H1 (cell line): ENCODE measurements at regions not wholly inside any gene's neighbourhood (a gene's known extent, or its start where the extent isn't known, plus 50 kb on each side); places are given as distances from the start of the nearest gene placed in this dataset.

Experiments used
- CTCF ChIA-PET: fragments of 300-600 bp; sonication (Branson Sonifier 250); formaldehyde crosslinking; loops from one replicate; lab custom pipeline; 2021; ENCODE audit not compliant: partially characterized antibody; lab: Charles Lee
- POLR2A ChIA-PET: fragments of 300-600 bp; sonication (Branson Sonifier 250); formaldehyde crosslinking; loops from one replicate; lab custom pipeline; 2021; ENCODE audit warnings: inconsistent platforms; ENCODE audit not compliant: partially characterized antibody; lab: Charles Lee
- DNase-seq, 2 experiments: peaks; one replicate each; pipeline versions ENCODE4 v3.0.0 to v3.0.0-alpha.2; 2010 to 2022; ENCODE audit warnings: low spot score in 2 of 2, low read depth in 1 of 2, mixed read lengths in 1 of 2
- FAIRE-seq: peaks from 2 replicates; lab custom pipeline; 2011; peaks lifted over from hg19 to GRCh38; lab: Jason Lieb, UNC
- H2AFZ ChIP-seq: 2 replicates; pipeline ENCODE4 v1.8.1; 2012; ENCODE audit warnings: low read length, inconsistent platforms
- H2AK5ac ChIP-seq: 2 replicates; pipeline ENCODE4 v1.6.1; 2013; ENCODE audit warnings: low read depth, low read length
- H2BK120ac ChIP-seq: replicated peaks from 2 replicates; pipeline ENCODE3; 2013; ENCODE audit warnings: low read depth, low read length, inconsistent platforms
- H2BK12ac ChIP-seq: 2 replicates; pipeline ENCODE4 v1.6.1; 2013; ENCODE audit warnings: low read depth, low read length
- H2BK15ac ChIP-seq: 2 replicates; pipeline ENCODE4 v1.6.1; 2013; ENCODE audit warnings: low read length
- H2BK20ac ChIP-seq: 2 replicates; pipeline ENCODE4 v1.6.1; 2013; ENCODE audit warnings: low read length
- H2BK5ac ChIP-seq: 2 replicates; pipeline ENCODE4 v1.6.1; 2013; ENCODE audit warnings: low read depth, low read length
- H3K14ac ChIP-seq: 2 replicates; pipeline ENCODE4 v1.6.1; 2013; ENCODE audit warnings: inconsistent platforms; ENCODE audit not compliant: insufficient read length
- H3K18ac ChIP-seq: 2 replicates; pipeline ENCODE4 v1.6.1; 2013; ENCODE audit warnings: low read length; ENCODE audit errors: extremely low read depth
- H3K23ac ChIP-seq: 2 replicates; pipeline ENCODE4 v1.6.1; 2013; ENCODE audit warnings: inconsistent platforms; ENCODE audit not compliant: insufficient read length
- H3K23me2 ChIP-seq: 2 replicates; pipeline ENCODE4 v1.6.1; 2013; ENCODE audit warnings: low read depth, low read length
- H3K27ac ChIP-seq: 2 replicates; pipeline ENCODE4 v1.6.1; 2011; ENCODE audit warnings: low read depth, low read length, inconsistent platforms
- H3K27me3 ChIP-seq, 4 experiments: replicated peaks in 1 of 4; 1 replicate in 1 of 4; 2 replicates in 3 of 4; pipeline versions ENCODE4 v1.6.1 to v1.8.1; 2011 to 2013; ENCODE audit warnings: low read length in 3 of 4, mild to moderate bottlenecking in 3 of 4, inconsistent platforms in 2 of 4, mixed read lengths in 2 of 4, moderate library complexity in 1 of 4; ENCODE audit not compliant: control insufficient read depth in 3 of 4, insufficient read depth in 3 of 4; ENCODE audit errors: extremely low read depth in 1 of 4
- H3K36me3 ChIP-seq, 4 experiments: 2 replicates each; pipeline versions ENCODE4 v1.6.1 to v1.8.1; 2011 to 2013; ENCODE audit warnings: mild to moderate bottlenecking in 4 of 4, low read length in 3 of 4, moderate library complexity in 2 of 4, control low read depth in 1 of 4, inconsistent platforms in 1 of 4; ENCODE audit not compliant: insufficient read depth in 4 of 4, control insufficient read depth in 2 of 4
- H3K4ac ChIP-seq: replicated peaks from 2 replicates; pipeline ENCODE3; 2013; ENCODE audit warnings: low read length, low read depth, mixed read lengths, inconsistent platforms; ENCODE audit not compliant: insufficient read length
- H3K4me1 ChIP-seq, 4 experiments: replicated peaks in 1 of 4; 1 replicate in 1 of 4; 2 replicates in 3 of 4; pipeline versions ENCODE4 v1.6.1 to v1.8.1; 2011 to 2013; ENCODE audit warnings: low read length in 3 of 4, inconsistent platforms in 2 of 4, mixed read lengths in 1 of 4; ENCODE audit not compliant: insufficient read depth in 4 of 4, control insufficient read depth in 3 of 4
- H3K4me2 ChIP-seq, 2 experiments: 2 replicates each; pipeline versions ENCODE4 v1.6.1 to v1.8.1; 2011 to 2013; ENCODE audit warnings: low read depth in 2 of 2, low read length in 2 of 2, control low read depth in 1 of 2, inconsistent platforms in 1 of 2, mild to moderate bottlenecking in 1 of 2; ENCODE audit not compliant: insufficient read depth in 1 of 2
- H3K4me3 ChIP-seq, 4 experiments: fragments of 200-600, 300-600 bp in 1 of 4; sonication (generic), shearing (Covaris generic), sonication (Bioruptor Twin) in 1 of 4; 2 replicates each; pipeline versions ENCODE4 v1.5.1 to v1.8.1; 2011 to 2016; ENCODE audit warnings: low read length in 4 of 4, low read depth in 3 of 4, control low read depth in 2 of 4, inconsistent platforms in 2 of 4, mild to moderate bottlenecking in 2 of 4, mixed read lengths in 1 of 4, moderate library complexity in 1 of 4; ENCODE audit not compliant: insufficient read depth in 2 of 4; ENCODE audit errors: extremely low read depth in 1 of 4
- H3K56ac ChIP-seq: replicated peaks from 2 replicates; pipeline ENCODE3; 2013; ENCODE audit warnings: low read depth, mild to moderate bottlenecking, mixed read lengths, low read length, inconsistent platforms; ENCODE audit not compliant: insufficient read length
- H3K79me1 ChIP-seq: 2 replicates; pipeline ENCODE4 v1.6.1; 2013; ENCODE audit warnings: low read depth, low read length, control low read depth
- H3K79me2 ChIP-seq, 2 experiments: 2 replicates each; pipeline versions ENCODE4 v1.6.1 to v1.8.1; 2012 to 2013; ENCODE audit warnings: low read length in 2 of 2, mild to moderate bottlenecking in 2 of 2, inconsistent platforms in 1 of 2; ENCODE audit not compliant: insufficient read depth in 2 of 2, control insufficient read depth in 1 of 2
- H3K9ac ChIP-seq, 4 experiments: replicated peaks in 1 of 4; 1 replicate in 1 of 4; 2 replicates in 3 of 4; pipeline versions ENCODE4 v1.6.1 to v1.8.1; 2011 to 2013; ENCODE audit warnings: low read depth in 3 of 4, low read length in 3 of 4, control low read depth in 2 of 4, mild to moderate bottlenecking in 2 of 4, moderate library complexity in 2 of 4, inconsistent platforms in 1 of 4; ENCODE audit errors: extremely low read depth in 1 of 4
- H3K9me3 ChIP-seq, 2 experiments: 2 replicates each; pipeline versions ENCODE4 v1.6.1 to v1.8.1; 2012 to 2013; ENCODE audit warnings: mild to moderate bottlenecking in 2 of 2, moderate library complexity in 2 of 2, control low read depth in 1 of 2, inconsistent platforms in 1 of 2, low read depth in 1 of 2, low read length in 1 of 2, mixed read lengths in 1 of 2; ENCODE audit not compliant: insufficient read depth in 2 of 2
- H4K20me1 ChIP-seq, 2 experiments: replicated peaks in 1 of 2; 2 replicates each; pipeline versions ENCODE3 to v1.8.1; 2011 to 2013; ENCODE audit warnings: inconsistent platforms in 2 of 2, low read length in 2 of 2, mild to moderate bottlenecking in 1 of 2; ENCODE audit not compliant: insufficient read depth in 2 of 2, control insufficient read depth in 1 of 2
- H4K5ac ChIP-seq: 2 replicates; pipeline ENCODE4 v1.6.1; 2013; ENCODE audit warnings: low read length, low read depth, mixed read lengths, inconsistent platforms; ENCODE audit not compliant: insufficient read length
- H4K8ac ChIP-seq: 2 replicates; pipeline ENCODE4 v1.8.0; 2013; ENCODE audit warnings: mild to moderate bottlenecking, moderate library complexity, low read length, inconsistent platforms; ENCODE audit not compliant: insufficient read depth; ENCODE audit errors: extremely low read depth
- H4K91ac ChIP-seq: replicated peaks from 2 replicates; pipeline ENCODE3; 2013; ENCODE audit warnings: low read length, mixed read lengths, inconsistent platforms; ENCODE audit not compliant: insufficient read length
- ASH2L ChIP-seq: fragments of 200-600, 300-600 bp; sonication (generic); IDR thresholded peaks from one replicate; pipeline ENCODE4 v1.7.1; 2017; ENCODE audit warnings: low read length
- BACH1 ChIP-seq: IDR thresholded peaks from 2 replicates; pipeline ENCODE4 v1.6.1; 2012; ENCODE audit warnings: low read length, improper control_type of control experiment
- CHD1 ChIP-seq: IDR thresholded peaks from 2 replicates; pipeline ENCODE4 v1.6.1; 2012; ENCODE audit warnings: low read depth, low read length, improper control_type of control experiment
- CHD2 ChIP-seq: IDR thresholded peaks from 2 replicates; pipeline ENCODE4 v1.6.1; 2012; ENCODE audit warnings: low read length, improper control_type of control experiment
- GABPA ChIP-seq: IDR thresholded peaks from 2 replicates; pipeline ENCODE4 v1.6.1; 2011; ENCODE audit warnings: mild to moderate bottlenecking, low read length, moderate library complexity, borderline replicate concordance; ENCODE audit not compliant: insufficient read depth
- JUND ChIP-seq: IDR thresholded peaks from 2 replicates; pipeline ENCODE4 v1.6.1; 2011; ENCODE audit warnings: mild to moderate bottlenecking, improper control_type of control experiment, low read length
- KDM4A ChIP-seq: IDR thresholded peaks from one replicate; pipeline ENCODE4 v1.7.1; 2012; ENCODE audit warnings: low read depth, mild to moderate bottlenecking, moderate library complexity, low read length, inconsistent platforms; ENCODE audit not compliant: severe bottlenecking
- MAX ChIP-seq: IDR thresholded peaks from 2 replicates; pipeline ENCODE4 v1.6.1; 2012; ENCODE audit warnings: inconsistent platforms
- POU5F1 ChIP-seq: IDR thresholded peaks from 2 replicates; pipeline ENCODE4 v1.6.1; 2011; ENCODE audit warnings: low read depth, mild to moderate bottlenecking, low read length, moderate library complexity
- RBBP5 ChIP-seq: IDR thresholded peaks from 2 replicates; pipeline ENCODE4 v1.7.1; 2012; ENCODE audit warnings: low read depth, mild to moderate bottlenecking, inconsistent platforms, low read length, moderate library complexity, borderline replicate concordance
- RFX5 ChIP-seq: IDR thresholded peaks from 2 replicates; pipeline ENCODE4 v1.6.1; 2011; ENCODE audit warnings: low read depth, low read length, improper control_type of control experiment, borderline replicate concordance
- SP1 ChIP-seq: IDR thresholded peaks from 2 replicates; pipeline ENCODE4 v1.6.1; 2011; ENCODE audit warnings: low read depth, low read length
- TCF12 ChIP-seq: IDR thresholded peaks from 2 replicates; pipeline ENCODE4 v1.6.1; 2011; ENCODE audit warnings: low read depth, mild to moderate bottlenecking, low read length
- TEAD4 ChIP-seq: IDR thresholded peaks from 2 replicates; pipeline ENCODE4 v1.6.1; 2012; ENCODE audit warnings: low read depth, low read length, inconsistent platforms, mixed read lengths
- WGBS, 2 experiments: shearing (Covaris generic) in 1 of 2; methylation state at CpG; one replicate each; pipeline versions ENCODE4 v1.1.6 to v1.1.7; 2013 to 2015; ENCODE audit warnings: low lambda C conversion rate in 2 of 2, mixed read lengths in 2 of 2, inconsistent platforms in 1 of 2, low coverage in 1 of 2, missing lambda C conversion rate in 1 of 2; ENCODE audit not compliant: insufficient replicate concordance in 2 of 2, insufficient coverage in 1 of 2, insufficient read length in 1 of 2; ENCODE audit errors: extremely low coverage in 1 of 2, missing lambda C conversion rate in 1 of 2; 5-methylcytosine and 5-hydroxymethylcytosine counted together

- Histone ChIP-seq H2BK5ac (no peak overlapping the region), H3K23ac (no peak overlapping the region), H3K56ac (no peak overlapping the region), H4K20me1 (no peaks in the 10 kb centered on the region), H2BK12ac (no peak overlapping the region), H3K27ac (no peak overlapping the region), H3K27me3 (no peaks in the 10 kb centered on the region), H3K4me2 (no peak overlapping the region), H3K79me2 (no peaks in the 10 kb centered on the region), H2AFZ (0 out of 2 replicates have a peak overlapping the region, but pooled peaks have one; percentile 7), H4K5ac (no peak overlapping the region), H3K9me3 (no peaks in the 10 kb centered on the region), H3K4me3 (no peak overlapping the region), H2BK20ac (no peak overlapping the region), H2BK120ac (no peak overlapping the region), H2AK5ac (no peak overlapping the region), H3K18ac (no peak overlapping the region), H3K79me1 (no peaks in the 10 kb centered on the region), H3K4ac (no peak overlapping the region), H4K8ac (no peak overlapping the region), H4K91ac (no peak overlapping the region), H3K14ac (no peak overlapping the region), H3K4me1 (peaks cover 0 to 2% (median 0%) of the 10 kb centered on the region in 4 experiments; a peak in 2 of 7 replicates), H3K9ac (no peak overlapping the region), H2BK15ac (no peak overlapping the region), H3K36me3 (no peaks in the 10 kb centered on the region), H3K23me2 (no peaks in the 10 kb centered on the region)
- CTCF ChIA-PET, result interaction anchor here (0.7 to 1.6 kb wide), 3 partner anchors 10 to 1133 kb away, joined by 3 to 4 read pairs (median 3); no protein-coding TSS in a partner anchor
- WGBS, 2 experiments, result 86% methylated on average over 4 of the region's 4 CpGs; no CpG with 5 or more reads in 1 of the 2 experiments
- no peak for FAIRE-seq
- POLR2A ChIA-PET, result no interaction called here
- TF ChIP-seq GABPA (no peak), MAX (no peak), ASH2L (no peak), RBBP5 (no peak), JUND (no peak), POU5F1 (no peak), CHD2 (no peak), RFX5 (no peak), KDM4A (no peak), TCF12 (no peak), CHD1 (no peak), TEAD4 (no peak), SP1 (no peak), BACH1 (no peak)
- no peak for DNase-seq
These were observed 237.1 kb upstream of the DYNLRB2 start for GRCh38 chr16:80303691-80304090.
